AML-193 (cell line): ENCODE measurements at regions not wholly inside any gene's neighbourhood (a gene's known extent, or its start where the extent isn't known, plus 50 kb on each side); places are given as distances from the start of the nearest gene placed in this dataset.
"Not testable (repeated sequence)": the region's sequence is repeated elsewhere in the genome, so short reads cannot be mapped to it uniquely, and the experiment has no call there.

Experiments
- DNase-seq, 2 experiments: peaks; one replicate each; lab custom pipeline; 2025; lab: John Stamatoyannopoulos, UW

GRCh38 chr18:67134911-67135310 lies 381.6 kb downstream of the DSEL start:
- no peak for DNase-seq

GRCh38 chr18:67133669-67134068 lies 382.9 kb downstream of the DSEL start:
- no peak for DNase-seq

- no peak for DNase-seq
Observed at GRCh38 chr18:67132919-67133318, 383.6 kb downstream of the DSEL start.

GRCh38 chr18:67131498-67131897 lies 385.0 kb downstream of the DSEL start:
- DNase-seq, result no peak

GRCh38 chr18:67126751-67127150 lies 389.8 kb downstream of the DSEL start:
- DNase-seq, result not testable (repeated sequence)

GRCh38 chr18:67123901-67124300 lies 392.6 kb downstream of the DSEL start:
- no peak for DNase-seq

GRCh38 chr18:67117804-67118203 lies 398.7 kb downstream of the DSEL start:
- no peak for DNase-seq

GRCh38 chr18:67109535-67109934 lies 407.0 kb downstream of the DSEL start:
- DNase-seq, result no peak

GRCh38 chr18:67108894-67109293 lies 407.6 kb downstream of the DSEL start:
- DNase-seq, result no peak

GRCh38 chr18:67104700-67105284 lies 411.7 kb downstream of the DSEL start:
- peak; percentile 47 to 69 for DNase-seq

- DNase-seq, result no peak
Observed at GRCh38 chr18:67094123-67094522, 422.4 kb downstream of the DSEL start.

- no peak for DNase-seq
Observed at GRCh38 chr18:67092141-67092540, 424.4 kb downstream of the DSEL start.

- no peak for DNase-seq
Observed at GRCh38 chr18:67081482-67082211, 434.9 kb downstream of the DSEL start.

GRCh38 chr18:67080601-67081000 lies 435.9 kb downstream of the DSEL start:
- DNase-seq, result no peak

- no peak for DNase-seq
Observed at GRCh38 chr18:67074309-67074708, 442.2 kb downstream of the DSEL start.

GRCh38 chr18:67072791-67073190 lies 443.7 kb downstream of the DSEL start:
- DNase-seq, result no peak

- DNase-seq, result no peak
Observed at GRCh38 chr18:67068608-67069007, 447.9 kb downstream of the DSEL start.

GRCh38 chr18:67047334-67047733 lies 443.4 kb upstream of the CDH19 start:
- DNase-seq, result no peak

GRCh38 chr18:67043276-67043675 lies 439.4 kb upstream of the CDH19 start:
- DNase-seq, result no peak

- DNase-seq, result no peak
Observed at GRCh38 chr18:67041334-67041733, 437.4 kb upstream of the CDH19 start.

GRCh38 chr18:67035026-67035425 lies 431.1 kb upstream of the CDH19 start:
- DNase-seq, result no peak

GRCh38 chr18:67023059-67023458 lies 419.2 kb upstream of the CDH19 start:
- no peak for DNase-seq

GRCh38 chr18:67010919-67011318 lies 407.0 kb upstream of the CDH19 start:
- DNase-seq, result no peak

GRCh38 chr18:67007999-67008398 lies 404.1 kb upstream of the CDH19 start:
- no peak for DNase-seq
